ENCODE measurements at regions not wholly inside any gene's neighbourhood (a gene's known extent, or its start where the extent isn't known, plus 50 kb on each side); places are given as distances from the start of the nearest gene placed in this dataset.

- Histone ChIP-seq H3K36me3 (no peaks in the 10 kb centered on the region), H3K27ac (no peak overlapping the region), H3K4me3 (no peak overlapping the region), H3K4me1 (no peaks in the 10 kb centered on the region), H3K27me3 (peaks cover 0 to 6% (median 0%) of the 10 kb centered on the region in 3 donors), H3K9me3 (no peaks in the 10 kb centered on the region)
- no peak for DNase-seq
- TF ChIP-seq EP300 (IDR thresholded peaks at IDR 0.05) (no peak), CTCF (IDR thresholded peaks at IDR 0.05) (no peak), POLR2AphosphoS5 (IDR thresholded peaks at IDR 0.05) (no peak), POLR2A (IDR thresholded peaks at IDR 0.05) (no peak)
- 88 to 100% (median 97%) methylated on average over 4 of the region's 4 CpGs for WGBS, 5 donors
- intact Hi-C loops (cut with DNase I; ENCODE audit: low total_unique reads) = no loop called here
These were observed 251.2 kb upstream of the ID2 start for GRCh38 chr2:8430628-8431027.

DNA sequence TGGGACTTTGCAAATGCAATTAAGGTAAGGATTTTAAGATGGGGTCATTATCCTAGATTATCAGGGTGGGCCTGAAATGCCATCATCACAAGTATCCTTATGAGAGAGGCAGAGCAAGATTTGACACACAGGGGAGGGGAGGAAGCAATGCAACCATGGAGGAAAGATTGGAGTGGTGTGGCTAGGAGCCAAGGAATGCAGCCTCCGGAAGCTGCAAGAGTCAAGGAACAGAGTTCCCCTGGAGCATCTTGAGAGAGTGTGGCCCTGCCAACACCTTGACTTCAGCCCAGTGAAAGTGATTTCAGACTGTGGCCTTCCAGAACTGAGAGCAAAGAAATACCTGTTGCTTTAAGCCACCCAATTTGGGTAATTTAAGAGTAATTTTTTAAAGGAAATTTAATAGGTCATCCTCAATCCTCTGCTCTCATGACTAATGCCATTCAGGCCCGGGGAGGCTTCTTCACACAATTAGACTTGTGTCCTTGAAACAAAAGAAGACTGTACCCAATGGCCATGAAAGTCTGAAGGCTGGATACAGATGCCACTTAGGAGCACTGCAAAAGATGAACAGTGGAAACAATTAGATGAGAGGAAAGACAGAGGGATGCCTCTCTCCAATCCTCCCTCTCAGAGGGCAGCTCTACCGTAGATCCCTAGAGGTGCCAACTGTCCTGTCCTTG, 250.3 kb upstream of the ID2 start:
- no peaks in the 10 kb centered on the region for H3K27me3 ChIP-seq
- intact Hi-C loops (cut with DNase I; ENCODE audit: low total_unique reads) = no loop called here
- no peak overlapping the region for H3K4me3 ChIP-seq
- 77 to 91% (median 87%) methylated on average over 3 of the region's 3 CpGs for WGBS, 5 donors
- H3K4me1 ChIP-seq = no peaks in the 10 kb centered on the region
- H3K9me3 ChIP-seq = no peaks in the 10 kb centered on the region
- DNase-seq = no peak
- H3K36me3 ChIP-seq = no peaks in the 10 kb centered on the region
- H3K27ac ChIP-seq = no peak overlapping the region
- no peak for TF ChIP-seq POLR2A (IDR thresholded peaks at IDR 0.05)
- no peak for TF ChIP-seq EP300 (IDR thresholded peaks at IDR 0.05)
- no peak for TF ChIP-seq CTCF (IDR thresholded peaks at IDR 0.05)

DNA sequence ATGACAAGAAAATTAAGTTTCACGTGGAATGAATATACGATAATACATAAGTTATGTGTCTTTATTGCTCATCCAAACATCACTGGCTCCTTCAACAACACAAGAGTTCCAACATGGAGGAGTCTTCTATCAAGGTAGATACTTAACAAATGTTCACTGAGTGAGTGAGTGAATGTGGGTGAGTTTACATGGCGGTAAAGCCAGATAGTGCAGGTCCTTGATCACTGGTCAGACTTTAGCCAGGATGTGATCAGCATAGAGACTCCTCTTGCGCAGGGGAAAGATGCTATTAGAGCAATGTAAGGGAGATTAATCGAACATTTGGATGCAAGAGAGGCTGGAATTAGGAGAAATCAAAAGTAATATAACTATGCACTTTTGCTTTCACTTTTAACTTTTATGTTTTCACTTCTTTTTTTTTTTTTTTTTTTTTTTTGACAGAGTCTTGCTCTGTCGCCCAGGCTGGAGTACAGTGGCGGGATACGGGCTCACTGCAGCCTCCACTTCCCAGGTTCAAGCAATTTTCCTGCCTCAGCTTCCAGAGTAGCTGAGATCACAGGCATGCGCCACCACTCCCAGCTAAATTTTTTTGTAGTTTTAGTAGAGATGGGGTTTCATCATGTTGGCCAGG, 249.0 kb upstream of the ID2 start:
- Histone ChIP-seq H3K4me3 (no peak overlapping the region), H3K27ac (no peak overlapping the region), H3K36me3 (no peaks in the 10 kb centered on the region), H3K4me1 (no peaks in the 10 kb centered on the region), H3K9me3 (no peaks in the 10 kb centered on the region), H3K27me3 (no peaks in the 10 kb centered on the region)
- no peak for TF ChIP-seq CTCF (IDR thresholded peaks at IDR 0.05)
- TF ChIP-seq EP300 (IDR thresholded peaks at IDR 0.05) = no peak
- no peak for TF ChIP-seq POLR2A (IDR thresholded peaks at IDR 0.05)
- no peak for TF ChIP-seq POLR2AphosphoS5 (IDR thresholded peaks at IDR 0.05)
- 87 to 92% (median 90%) methylated on average over 9 of the region's 9 CpGs for WGBS, 5 donors
- no peak for DNase-seq
- intact Hi-C loops (cut with DNase I; ENCODE audit: low total_unique reads) = no loop called here

DNA sequence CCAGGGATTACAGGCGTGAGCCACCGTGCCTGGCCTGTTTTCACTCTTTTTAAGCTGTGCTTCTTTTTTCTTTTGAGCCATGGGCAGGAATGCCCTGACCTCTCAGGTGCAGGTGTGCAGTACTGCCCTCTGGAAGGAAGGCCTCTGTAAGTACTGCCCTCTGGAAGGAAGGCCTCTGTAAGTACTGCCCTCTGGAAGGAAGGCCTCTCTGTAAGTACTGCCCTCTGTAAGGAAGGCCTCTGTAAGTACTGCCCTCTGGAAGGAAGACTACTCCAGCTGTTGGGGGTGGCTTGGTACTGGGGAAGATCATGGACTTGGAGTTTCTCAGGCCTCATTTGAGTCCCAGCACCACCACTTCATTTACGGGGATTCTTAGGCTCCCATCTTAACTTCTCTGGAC, 248.5 kb upstream of the ID2 start:
- no peak for TF ChIP-seq CTCF (IDR thresholded peaks at IDR 0.05)
- no peak for TF ChIP-seq EP300 (IDR thresholded peaks at IDR 0.05)
- TF ChIP-seq POLR2AphosphoS5 (IDR thresholded peaks at IDR 0.05) = no peak
- TF ChIP-seq POLR2A (IDR thresholded peaks at IDR 0.05) = no peak
- 85 to 94% (median 90%) methylated on average over 3 of the region's 3 CpGs for WGBS, 5 donors
- no peak overlapping the region for H3K27ac ChIP-seq
- H3K4me3 ChIP-seq = no peak overlapping the region
- no peak for DNase-seq
- H3K27me3 ChIP-seq = no peaks in the 10 kb centered on the region
- H3K36me3 ChIP-seq = no peaks in the 10 kb centered on the region
- peaks cover 0 to 4% (median 1%) of the 10 kb centered on the region in 4 donors for H3K4me1 ChIP-seq
- intact Hi-C loops (cut with DNase I; ENCODE audit: low total_unique reads) = no loop called here
- no peaks in the 10 kb centered on the region for H3K9me3 ChIP-seq
